GM12878 (cell line): ENCODE measurements at regions not wholly inside any gene's neighbourhood (a gene's known extent, or its start where the extent isn't known, plus 50 kb on each side); places are given as distances from the start of the nearest gene placed in this dataset.

Experiments used
- ATAC-seq: fragments of 200-7000 bp; cut with Tn5 transposase; 3 replicates; pipeline ENCODE4 v1.9.1; 2020; ENCODE audit warnings: mild to moderate bottlenecking, moderate library complexity
- BruUV-seq: library from RNA; stranded (reverse); fragments of 400-500 nt; replicated peaks from 2 replicates; lab custom pipeline; 2021; lab: Mats Ljungman, UMichigan
- CTCF ChIA-PET: fragments of 300-600 bp; sonication (Branson Sonifier 250); formaldehyde crosslinking; extraction: SDS; loops from one replicate; lab custom pipeline; 2021; ENCODE audit warnings: inconsistent platforms; lab: Yijun Ruan, JAX
- POLR2A ChIA-PET: fragments of 350-600 bp; formaldehyde crosslinking; extraction: SDS; loops from one replicate; lab custom pipeline; 2021; ENCODE audit warnings: inconsistent platforms; lab: Charles Lee
- RAD21 ChIA-PET: fragments of 300-600 bp; sonication (Branson Sonifier 250); formaldehyde crosslinking; loops from one replicate; lab custom pipeline; 2023; ENCODE audit warnings: antibody characterized with exemption; ENCODE audit not compliant: unreplicated experiment; lab: Charles Lee
- SMC1A ChIA-PET: fragments of 300-600 bp; sonication (Branson Sonifier 250); formaldehyde crosslinking; loops from one replicate; lab custom pipeline; 2023; ENCODE audit not compliant: unreplicated experiment, uncharacterized antibody; lab: Charles Lee
- DNase-seq: peaks from one replicate; pipeline ENCODE4 v3.0.0-alpha.2; 2011; ENCODE audit warnings: low read depth, low spot score
- FAIRE-seq: peaks from 3 replicates; lab custom pipeline; 2011; peaks lifted over from hg19 to GRCh38; lab: Jason Lieb, UNC
- H2AFZ ChIP-seq: 2 replicates; pipeline ENCODE4 v1.6.0; 2011; ENCODE audit warnings: low read depth, low read length, control low read depth; ENCODE audit not compliant: control insufficient read depth
- H3K27ac ChIP-seq: 2 replicates; pipeline ENCODE4 v1.5.1; 2011; ENCODE audit warnings: control low read depth; ENCODE audit not compliant: control insufficient read depth, insufficient read depth
- H3K27me3 ChIP-seq, 2 experiments: replicated peaks in 1 of 2; 2 replicates each; pipeline versions ENCODE4 v1.6.0 to v1.6.1; 2011; ENCODE audit warnings: low read length in 1 of 2; ENCODE audit not compliant: control insufficient read depth in 2 of 2, insufficient read depth in 2 of 2
- H3K36me3 ChIP-seq, 2 experiments: 2 replicates each; pipeline ENCODE4 v1.5.1; 2011; ENCODE audit warnings: low read length in 1 of 2; ENCODE audit not compliant: control insufficient read depth in 2 of 2, insufficient read depth in 2 of 2
- H3K4me1 ChIP-seq: 2 replicates; pipeline ENCODE4 v1.6.1; 2011; ENCODE audit warnings: mild to moderate bottlenecking, low read length, moderate library complexity, mixed read lengths; ENCODE audit not compliant: control insufficient read depth, insufficient read depth
- H3K4me2 ChIP-seq: 2 replicates; pipeline ENCODE4 v1.6.0; 2011; ENCODE audit warnings: control low read depth; ENCODE audit not compliant: control insufficient read depth, insufficient read depth
- H3K4me3 ChIP-seq: fragments of 200-600 bp; sonication (generic); 2 replicates; pipeline ENCODE4 v1.5.1; 2016
- H3K79me2 ChIP-seq: 2 replicates; pipeline ENCODE4 v1.6.0; 2011; ENCODE audit warnings: low read length; ENCODE audit not compliant: control insufficient read depth, insufficient read depth
- H3K9ac ChIP-seq: 2 replicates; pipeline ENCODE4 v1.8.0; 2011; ENCODE audit warnings: low read length, control low read depth, mixed read lengths; ENCODE audit not compliant: control insufficient read depth, insufficient read depth
- H3K9me3 ChIP-seq: replicated peaks from 3 replicates; pipeline ENCODE4 v1.5.1; 2011; ENCODE audit warnings: mild to moderate bottlenecking, low read length; ENCODE audit not compliant: control insufficient read depth, insufficient read depth
- H4K20me1 ChIP-seq: 2 replicates; pipeline ENCODE4 v1.6.0; 2011; ENCODE audit not compliant: control insufficient read depth, insufficient read depth
- ASH2L ChIP-seq: fragments of 300-600, 200-600 bp; sonication (generic); IDR thresholded peaks from 2 replicates; pipeline ENCODE4 v1.6.1; 2017; ENCODE audit warnings: low read depth, mild to moderate bottlenecking, borderline replicate concordance
- ATF2 ChIP-seq: IDR thresholded peaks from 2 replicates; pipeline ENCODE4 v1.6.1; 2012; ENCODE audit warnings: low read length, inconsistent platforms
- BACH1 ChIP-seq: fragments of 450-650 bp; IDR thresholded peaks from 2 replicates; pipeline ENCODE4 v1.6.1; 2017; ENCODE audit warnings: mild to moderate bottlenecking, borderline replicate concordance
- BMI1 ChIP-seq: fragments of 450-650 bp; IDR thresholded peaks from 2 replicates; pipeline ENCODE4 v1.6.1; 2016; ENCODE audit warnings: mild to moderate bottlenecking, moderate library complexity, borderline replicate concordance
- EZH2 ChIP-seq: IDR thresholded peaks from 2 replicates; pipeline ENCODE4 v1.6.1; 2012; ENCODE audit warnings: low read depth, mild to moderate bottlenecking, control low read depth, inconsistent platforms, low read length, borderline replicate concordance; ENCODE audit not compliant: control insufficient read depth
- FOXK2 ChIP-seq: fragments of 450-650 bp; IDR thresholded peaks from 2 replicates; pipeline ENCODE4 v1.6.1; 2017; ENCODE audit warnings: mild to moderate bottlenecking, moderate library complexity
- KDM1A ChIP-seq: fragments of 200-600 bp; sonication (generic); IDR thresholded peaks from 2 replicates; pipeline ENCODE4 v1.6.1; 2016; ENCODE audit warnings: borderline replicate concordance
- NBN ChIP-seq: fragments of 450-650 bp; IDR thresholded peaks from 2 replicates; pipeline ENCODE4 v1.6.1; 2016
- POU2F2 ChIP-seq: IDR thresholded peaks from 3 replicates; pipeline ENCODE4 v1.6.1; 2011; ENCODE audit warnings: low read depth, mild to moderate bottlenecking, low read length, borderline replicate concordance
- RAD51 ChIP-seq: fragments of 450-650 bp; IDR thresholded peaks from 2 replicates; pipeline ENCODE4 v1.6.1; 2016; ENCODE audit warnings: moderate library complexity, mild to moderate bottlenecking, inconsistent platforms
- RB1 ChIP-seq: fragments of 450-650 bp; formaldehyde crosslinking; IDR thresholded peaks from 2 replicates; pipeline ENCODE4 v1.6.1; 2017; ENCODE audit warnings: mild to moderate bottlenecking, borderline replicate concordance
- RELA ChIP-seq: fragments of 450-650 bp; IDR thresholded peaks from 2 replicates; pipeline ENCODE4 v1.8.0; 2014; ENCODE audit warnings: borderline replicate concordance; ENCODE audit not compliant: partially characterized antibody
- SIN3A ChIP-seq: IDR thresholded peaks from 2 replicates; pipeline ENCODE4 v1.6.1; 2012; ENCODE audit warnings: low read depth, low read length, improper control_type of control experiment
- TAF1 ChIP-seq: IDR thresholded peaks from 2 replicates; pipeline ENCODE4 v1.6.1; 2011; ENCODE audit warnings: mild to moderate bottlenecking, low read depth, low read length, borderline replicate concordance
- TCF12 ChIP-seq: IDR thresholded peaks from 2 replicates; pipeline ENCODE4 v1.6.1; 2011; ENCODE audit warnings: low read depth, mild to moderate bottlenecking, low read length
- USF1 ChIP-seq: IDR thresholded peaks from 2 replicates; pipeline ENCODE4 v1.6.1; 2011; ENCODE audit warnings: borderline replicate concordance, low read depth, mild to moderate bottlenecking, moderate library complexity, mixed read lengths, low read length; ENCODE audit not compliant: insufficient read depth; ENCODE audit errors: extremely low read length
- WRNIP1 ChIP-seq: IDR thresholded peaks from 2 replicates; pipeline ENCODE4 v1.6.1; 2011; ENCODE audit warnings: low read depth, low read length, improper control_type of control experiment, borderline replicate concordance
- YBX1 ChIP-seq: fragments of 450-650 bp; IDR thresholded peaks from 2 replicates; pipeline ENCODE4 v1.6.1; 2016; ENCODE audit warnings: antibody characterized with exemption
- ZNF592 ChIP-seq: fragments of 450-650 bp; IDR thresholded peaks from 2 replicates; pipeline ENCODE4 v1.6.1; 2017; ENCODE audit warnings: mild to moderate bottlenecking, moderate library complexity
- WGBS: methylation state at CpG from one replicate; pipeline ENCODE4 v1.1.6; 2016; ENCODE audit warnings: low lambda C conversion rate; ENCODE audit not compliant: insufficient replicate concordance, insufficient coverage; ENCODE audit errors: missing lambda C conversion rate; 5-methylcytosine and 5-hydroxymethylcytosine counted together
- in situ Hi-C: fragments of 300-500 bp; cut with MboI; formaldehyde crosslinking; loops from 9 replicates; pipeline ENCODE4 v1.14.3; 2018; ENCODE audit warnings: mixed read lengths
- intact Hi-C: fragments of 100-400 bp; cut with micrococcal nuclease; formaldehyde crosslinking; loops from one replicate; pipeline ENCODE4 v1.14.2; 2022; ENCODE audit not compliant: unreplicated experiment

- no peak for DNase-seq
- no TSS peak for BruUV-seq
- WGBS = 4% methylated on average over 7 of the region's 7 CpGs
- Histone ChIP-seq H3K79me2 (no peaks in the 10 kb centered on the region), H4K20me1 (no peaks in the 10 kb centered on the region)
- in situ Hi-C loops = no loop called here
- TF ChIP-seq USF1 = no peak
- TF ChIP-seq BMI1 = no peak
- no peak for TF ChIP-seq KDM1A
- no peak for TF ChIP-seq EZH2
- TF ChIP-seq FOXK2 = no peak
- TF ChIP-seq WRNIP1 = no peak
- TF ChIP-seq TCF12 = no peak
- no peak for TF ChIP-seq POU2F2
- no peak for TF ChIP-seq ATF2
- no peak for TF ChIP-seq RAD51
- TF ChIP-seq ASH2L = no peak
- TF ChIP-seq TAF1 = no peak
- no peak for TF ChIP-seq BACH1
- no peak for TF ChIP-seq YBX1
- no peak for TF ChIP-seq RB1
- no peak for TF ChIP-seq RELA
- no peak for TF ChIP-seq ZNF592
- no peak for TF ChIP-seq SIN3A
- no peak for TF ChIP-seq NBN
- TF ChIP-seq, all 136 proteins: peak for 0
- intact Hi-C loops = no loop called here
- no peak overlapping the region for H3K4me2 ChIP-seq
- ChIA-PET CTCF (no interaction called here), SMC1A (no interaction called here), RAD21 (no interaction called here), POLR2A (no interaction called here)
- H3K4me1 ChIP-seq = no peaks in the 10 kb centered on the region
- no peak overlapping the region for H2AFZ ChIP-seq
- FAIRE-seq (no peak), ATAC-seq (no peak)
- H3K27ac ChIP-seq = no peak overlapping the region
- no peak overlapping the region for H3K4me3 ChIP-seq
- no peak overlapping the region for H3K9ac ChIP-seq
- no peaks in the 10 kb centered on the region for H3K27me3 ChIP-seq
- H3K9me3 ChIP-seq = no peaks in the 10 kb centered on the region
- H3K36me3 ChIP-seq = no peaks in the 10 kb centered on the region
Measured at GRCh38 chr16:6356911-6357310, 975.7 kb upstream of the RBFOX1 start.
